ENCODE measurements at regions not wholly inside any gene's neighbourhood (a gene's known extent, or its start where the extent isn't known, plus 50 kb on each side); places are given as distances from the start of the nearest gene placed in this dataset.

DNA sequence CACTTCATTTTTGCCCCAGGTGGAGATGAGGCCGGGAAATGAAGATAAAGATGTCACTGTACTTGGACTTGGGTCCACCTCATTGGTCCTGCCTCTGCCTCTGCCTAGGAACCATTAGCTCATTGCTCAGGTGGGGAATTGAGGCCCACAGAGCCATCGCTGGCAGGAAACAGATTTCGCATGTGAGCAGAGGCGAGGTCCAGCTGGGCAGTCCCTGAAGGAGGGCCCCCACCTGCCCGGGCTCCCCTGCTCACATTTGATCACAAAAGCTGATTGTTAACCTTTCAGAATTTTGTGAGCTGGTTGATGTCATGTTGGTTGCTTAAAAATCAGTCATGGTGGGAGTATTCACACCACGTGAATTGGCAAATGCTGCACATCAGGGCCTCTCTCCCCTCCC lies 273.8 kb upstream of the MVB12B start:
- no peak for TF ChIP-seq CTCF (IDR thresholded peaks at IDR 0.05; ENCODE audit: borderline replicate concordance, control extremely low read depth, extremely low read depth, insufficient read depth, missing control alignments)
- in situ Hi-C loops (cut with MboI; ENCODE audit: low sequenced_read_pairs, unreplicated experiment), result no loop called here
- DNase-seq (ENCODE audit: low spot score), result no peak

DNA sequence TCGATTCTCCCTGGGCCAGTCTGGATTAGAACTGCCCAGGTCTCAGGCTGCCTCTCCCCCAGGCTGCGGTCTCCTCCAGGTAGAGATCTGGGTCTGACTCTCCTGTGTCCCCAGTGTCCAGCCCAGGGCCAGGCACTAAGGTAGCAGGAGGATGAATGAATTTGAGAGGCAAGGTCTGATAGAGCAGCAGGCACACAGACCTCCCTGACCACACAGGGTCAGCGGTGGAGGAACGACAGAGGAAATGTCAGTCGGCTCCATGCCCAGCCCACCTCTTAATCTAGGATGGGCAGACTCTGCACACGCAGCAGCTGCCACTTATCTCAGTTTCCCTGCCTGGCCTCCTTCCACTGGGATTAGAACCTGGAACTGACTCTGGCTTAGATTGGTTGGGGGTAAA lies 272.7 kb upstream of the MVB12B start:
- TF ChIP-seq CTCF (IDR thresholded peaks at IDR 0.05; ENCODE audit: borderline replicate concordance, control extremely low read depth, extremely low read depth, insufficient read depth, missing control alignments), result no peak
- no peak for DNase-seq (ENCODE audit: low spot score)
- in situ Hi-C loops (cut with MboI; ENCODE audit: low sequenced_read_pairs, unreplicated experiment), result no loop called here

DNA sequence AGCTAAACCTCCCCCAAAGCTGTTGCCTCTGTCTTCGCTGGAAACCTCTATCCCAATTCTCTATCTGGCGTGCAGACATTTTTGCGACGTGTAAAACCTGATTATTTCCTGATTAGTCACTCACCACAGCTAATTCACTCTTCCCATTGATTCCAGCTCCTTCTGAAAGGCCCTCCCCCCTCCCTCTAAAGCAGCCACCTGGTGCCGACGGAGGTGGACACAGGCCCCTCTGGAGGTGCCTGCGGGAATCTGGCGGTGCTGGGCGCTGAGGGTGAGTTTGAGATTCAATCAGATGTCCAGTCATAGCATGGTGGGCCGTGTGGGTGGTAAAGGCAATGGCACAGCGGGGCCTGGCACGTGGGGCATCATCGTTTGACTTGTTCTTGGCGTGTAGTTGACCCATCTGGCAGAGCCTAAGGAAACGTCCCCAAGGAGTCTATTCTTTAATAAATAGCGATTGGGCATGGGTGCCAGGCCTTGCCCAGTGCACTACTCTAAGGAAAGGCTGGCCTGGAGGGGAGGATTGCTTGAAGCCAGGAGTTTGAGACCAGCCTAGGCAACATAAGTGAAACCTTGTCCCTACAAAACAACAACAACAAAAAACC lies 271.1 kb upstream of the MVB12B start:
- TF ChIP-seq CTCF (IDR thresholded peaks at IDR 0.05; ENCODE audit: borderline replicate concordance, control extremely low read depth, extremely low read depth, insufficient read depth, missing control alignments), result no peak
- DNase-seq (ENCODE audit: low spot score), result no peak
- in situ Hi-C loops (cut with MboI; ENCODE audit: low sequenced_read_pairs, unreplicated experiment), result no loop called here

GRCh38 chr9:126056312-126057021 lies 270.2 kb upstream of the MVB12B start:
- in situ Hi-C loops (cut with MboI; ENCODE audit: low sequenced_read_pairs, unreplicated experiment), result no loop called here
- TF ChIP-seq CTCF (IDR thresholded peaks at IDR 0.05; ENCODE audit: borderline replicate concordance, control extremely low read depth, extremely low read depth, insufficient read depth, missing control alignments), result no peak
- no peak for DNase-seq (ENCODE audit: low spot score)

DNA sequence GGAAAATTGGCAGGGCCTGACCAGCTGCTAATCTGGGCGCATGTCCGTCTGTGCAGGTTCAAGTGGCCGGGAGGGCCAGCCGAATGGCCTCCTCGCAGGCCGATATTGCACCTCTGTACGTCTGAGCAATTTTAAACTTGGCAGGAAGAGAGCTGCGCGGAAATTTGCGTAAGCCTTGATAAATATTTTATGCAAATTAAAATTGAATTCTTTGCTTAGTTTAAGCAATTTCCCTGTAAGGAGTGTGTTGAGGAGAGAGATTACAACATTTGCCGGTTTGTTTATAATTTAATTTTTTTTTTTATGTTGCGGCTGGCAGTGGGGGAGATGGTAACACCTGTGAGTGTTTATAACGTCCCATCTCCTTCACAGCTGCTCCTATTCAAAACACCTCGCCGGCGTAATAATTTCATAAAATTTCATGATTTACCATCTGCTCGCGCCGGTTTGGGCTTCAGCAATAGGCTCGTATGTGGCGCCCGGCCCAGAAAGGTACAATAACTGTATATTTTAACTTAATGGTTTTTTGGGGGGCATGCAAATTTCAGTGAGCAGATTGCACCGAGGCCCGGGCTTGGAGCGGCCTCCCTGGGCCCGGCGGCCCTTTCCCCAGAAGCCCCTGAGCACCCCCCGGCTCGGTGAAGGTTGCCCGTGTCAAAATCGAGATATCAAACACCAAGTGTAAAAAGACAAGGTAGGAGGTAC lies 269.4 kb upstream of the MVB12B start:
- TF ChIP-seq CTCF (IDR thresholded peaks at IDR 0.05; ENCODE audit: borderline replicate concordance, control extremely low read depth, extremely low read depth, insufficient read depth, missing control alignments), result no peak
- in situ Hi-C loops (cut with MboI; ENCODE audit: low sequenced_read_pairs, unreplicated experiment), result no loop called here
- DNase-seq (ENCODE audit: low spot score), result no peak

- no peak for TF ChIP-seq CTCF (IDR thresholded peaks at IDR 0.05; ENCODE audit: borderline replicate concordance, control extremely low read depth, extremely low read depth, insufficient read depth, missing control alignments)
- DNase-seq (ENCODE audit: low spot score), result no peak
- in situ Hi-C loops (cut with MboI; ENCODE audit: low sequenced_read_pairs, unreplicated experiment), result no loop called here
Measured at GRCh38 chr9:126058011-126058531, 268.6 kb upstream of the MVB12B start.

Measured in GM13976 (cell line).